ENCODE measurements at regions not wholly inside any gene's neighbourhood (a gene's known extent, or its start where the extent isn't known, plus 50 kb on each side); places are given as distances from the start of the nearest gene placed in this dataset.

GRCh38 chr4:104942990-104943743 lies 203.5 kb upstream of the TET2 start:
- ATAC-seq, result no peak
- H3K4me3 ChIP-seq, result no peak overlapping the region
- no peaks in the 10 kb centered on the region for H3K36me3 ChIP-seq (ENCODE audit: insufficient read depth in 1 of 2, low read depth in 1 of 2)
- H3K9me3 ChIP-seq, result no peaks in the 10 kb centered on the region
- peaks cover 0 to 2% (median 0%) of the 10 kb centered on the region in 3 donors for H3K27me3 ChIP-seq (ENCODE audit: insufficient read depth in 3 of 3, low read length in 2 of 3)
- intact Hi-C loops (cut with DNase I), result no loop called here
- 85 to 90% (median 87%) methylated on average over 6 of the region's 6 CpGs for WGBS, 3 donors
- no peak for DNase-seq
- H3K4me1 ChIP-seq, result no peaks in the 10 kb centered on the region
- TF ChIP-seq, protein P1, sequence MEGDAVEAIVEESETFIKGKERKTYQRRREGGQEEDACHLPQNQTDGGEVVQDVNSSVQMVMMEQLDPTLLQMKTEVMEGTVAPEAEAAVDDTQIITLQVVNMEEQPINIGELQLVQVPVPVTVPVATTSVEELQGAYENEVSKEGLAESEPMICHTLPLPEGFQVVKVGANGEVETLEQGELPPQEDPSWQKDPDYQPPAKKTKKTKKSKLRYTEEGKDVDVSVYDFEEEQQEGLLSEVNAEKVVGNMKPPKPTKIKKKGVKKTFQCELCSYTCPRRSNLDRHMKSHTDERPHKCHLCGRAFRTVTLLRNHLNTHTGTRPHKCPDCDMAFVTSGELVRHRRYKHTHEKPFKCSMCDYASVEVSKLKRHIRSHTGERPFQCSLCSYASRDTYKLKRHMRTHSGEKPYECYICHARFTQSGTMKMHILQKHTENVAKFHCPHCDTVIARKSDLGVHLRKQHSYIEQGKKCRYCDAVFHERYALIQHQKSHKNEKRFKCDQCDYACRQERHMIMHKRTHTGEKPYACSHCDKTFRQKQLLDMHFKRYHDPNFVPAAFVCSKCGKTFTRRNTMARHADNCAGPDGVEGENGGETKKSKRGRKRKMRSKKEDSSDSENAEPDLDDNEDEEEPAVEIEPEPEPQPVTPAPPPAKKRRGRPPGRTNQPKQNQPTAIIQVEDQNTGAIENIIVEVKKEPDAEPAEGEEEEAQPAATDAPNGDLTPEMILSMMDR (IDR thresholded peaks at IDR 0.05), result no peak
- H3K27ac ChIP-seq, result no peak overlapping the region

GRCh38 chr4:104944596-104944995 lies 202.1 kb upstream of the TET2 start:
- DNase-seq (no peak), ATAC-seq (no peak)
- H3K4me1 ChIP-seq, result no peaks in the 10 kb centered on the region
- H3K4me3 ChIP-seq, result no peak overlapping the region
- H3K27ac ChIP-seq, result no peak overlapping the region
- peaks cover 0 to 2% (median 0%) of the 10 kb centered on the region in 3 donors for H3K27me3 ChIP-seq (ENCODE audit: insufficient read depth in 3 of 3, low read length in 2 of 3)
- TF ChIP-seq, protein P1 (IDR thresholded peaks at IDR 0.05), result no peak
- H3K9me3 ChIP-seq, result no peaks in the 10 kb centered on the region
- intact Hi-C loops (cut with DNase I), result no loop called here
- H3K36me3 ChIP-seq (ENCODE audit: insufficient read depth in 1 of 2, low read depth in 1 of 2), result no peaks in the 10 kb centered on the region

- H3K27ac ChIP-seq, result no peak overlapping the region
- no peaks in the 10 kb centered on the region for H3K4me1 ChIP-seq
- no peak overlapping the region for H3K4me3 ChIP-seq
- WGBS, 3 donors, result 71 to 88% (median 78%) methylated on average over 4 of the region's 4 CpGs
- H3K27me3 ChIP-seq (ENCODE audit: insufficient read depth in 3 of 3, low read length in 2 of 3), result no peaks in the 10 kb centered on the region
- ATAC-seq (no peak), DNase-seq (no peak)
- intact Hi-C loops (cut with DNase I), result no loop called here
- TF ChIP-seq, protein P1 (IDR thresholded peaks at IDR 0.05), result no peak
- no peaks in the 10 kb centered on the region for H3K36me3 ChIP-seq (ENCODE audit: insufficient read depth in 1 of 2, low read depth in 1 of 2)
- H3K9me3 ChIP-seq, result no peaks in the 10 kb centered on the region
These were observed 182.1 kb upstream of the TET2 start for GRCh38 chr4:104964410-104965175.

DNA sequence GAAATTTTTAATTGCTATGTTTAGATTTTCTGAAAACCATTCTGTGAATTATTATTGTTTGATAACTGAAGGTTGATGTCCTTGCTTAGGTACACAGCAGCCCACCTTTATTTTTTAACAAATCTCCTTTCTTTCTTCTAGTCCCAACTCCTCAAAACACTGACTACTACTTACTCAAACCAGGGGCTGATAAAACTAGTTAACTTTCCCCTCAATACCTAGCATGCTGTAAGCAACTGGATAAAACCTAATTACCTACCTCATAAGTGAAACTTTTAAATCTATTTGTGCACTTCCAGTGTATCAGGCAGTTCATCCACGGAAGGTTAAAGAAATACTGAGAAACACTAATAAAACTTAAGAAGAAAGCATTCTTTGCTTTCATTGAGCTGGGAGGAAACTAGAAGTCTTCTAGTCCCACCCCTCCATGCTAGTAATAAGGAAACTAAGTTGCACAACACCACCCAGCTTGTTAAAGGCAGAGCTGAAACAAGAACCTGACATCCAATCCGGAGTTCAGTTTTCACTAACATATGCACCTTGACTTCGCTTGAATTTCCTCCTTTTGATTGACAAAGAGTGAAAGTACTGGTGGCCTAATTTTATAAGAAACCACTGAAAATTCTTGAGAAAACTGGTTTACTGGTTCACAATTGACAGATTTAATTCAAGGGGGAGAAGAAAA lies 180.2 kb upstream of the TET2 start:
- Histone ChIP-seq H3K27ac (no peak overlapping the region), H3K9me3 (no peaks in the 10 kb centered on the region), H3K36me3 (ENCODE audit: insufficient read depth in 1 of 2, low read depth in 1 of 2) (no peaks in the 10 kb centered on the region), H3K4me3 (no peak overlapping the region), H3K27me3 (ENCODE audit: insufficient read depth in 3 of 3, low read length in 2 of 3) (no peaks in the 10 kb centered on the region), H3K4me1 (no peaks in the 10 kb centered on the region)
- TF ChIP-seq, protein P1 (IDR thresholded peaks at IDR 0.05), result no peak
- 40 to 55% (median 45%) methylated on average over 3 of the region's 3 CpGs for WGBS, 3 donors
- DNase-seq (no peak), ATAC-seq (no peak)
- intact Hi-C loops (cut with DNase I), result no loop called here

Data from psoas muscle (tissue), 7 donors.